DND-41 (cell line): ENCODE measurements at regions not wholly inside any gene's neighbourhood (a gene's known extent, or its start where the extent isn't known, plus 50 kb on each side); places are given as distances from the start of the nearest gene placed in this dataset.

Experiments used
- CTCF ChIP-seq: IDR thresholded peaks from 2 replicates; pipeline ENCODE4 v1.5.1; 2012; ENCODE audit warnings: borderline replicate concordance, low read length, moderate library complexity, mild to moderate bottlenecking; ENCODE audit not compliant: poor library complexity, severe bottlenecking; ENCODE audit errors: extremely low read depth
- EZH2 ChIP-seq: IDR thresholded peaks from 3 replicates; pipeline ENCODE4 v1.6.1; 2012; ENCODE audit warnings: borderline replicate concordance, low read depth, mild to moderate bottlenecking, moderate library complexity, low read length, inconsistent platforms; ENCODE audit not compliant: severe bottlenecking

- TF ChIP-seq CTCF (no peak), EZH2 (no peak)
These were observed 245.4 kb downstream of the EFCAB11 start for GRCh38 chr14:89708982-89709625.
